ENCODE measurements at regions not wholly inside any gene's neighbourhood (a gene's known extent, or its start where the extent isn't known, plus 50 kb on each side); places are given as distances from the start of the nearest gene placed in this dataset.

- no peak for TF ChIP-seq POLR2AphosphoS5 (IDR thresholded peaks at IDR 0.05)
- TF ChIP-seq TAF1 (IDR thresholded peaks at IDR 0.05; ENCODE audit: low read depth): no peak
Observed at GRCh38 chr3:177860184-177860583, 662.9 kb upstream of the TBL1XR1 start.

Data from neural cell (in vitro differentiated cells).